WI38 (cell line): ENCODE measurements at regions not wholly inside any gene's neighbourhood (a gene's known extent, or its start where the extent isn't known, plus 50 kb on each side); places are given as distances from the start of the nearest gene placed in this dataset.

Experiments used
- H3K4me3 ChIP-seq: 2 replicates; pipeline ENCODE4 v1.5.1; 2011; ENCODE audit warnings: low read depth, mild to moderate bottlenecking, control low read depth, low read length
- CTCF ChIP-seq: IDR thresholded peaks from 2 replicates; pipeline ENCODE4 v1.5.1; 2012; ENCODE audit warnings: low read depth, mild to moderate bottlenecking, control low read depth, low read length

DNA sequence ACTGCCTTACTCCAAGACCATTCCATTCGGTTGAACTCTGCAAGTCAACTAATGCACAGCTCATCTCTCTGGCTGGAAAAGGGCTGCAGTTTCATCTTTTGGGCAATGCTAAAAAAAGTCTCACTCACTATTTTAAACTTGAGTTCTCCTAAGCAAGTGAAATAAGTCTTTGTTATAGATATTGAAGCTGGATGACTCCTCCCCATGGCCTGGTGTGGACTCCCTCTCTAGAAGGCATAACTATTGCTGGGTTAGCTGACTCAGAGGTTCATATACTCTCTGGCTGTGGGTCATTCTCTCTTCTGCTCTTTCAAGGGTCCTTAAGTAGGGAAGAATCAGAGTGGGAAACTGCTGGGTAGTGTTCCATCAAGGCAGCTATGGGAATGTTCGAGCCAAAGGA, 88.0 kb downstream of the XCL2 start:
- TF ChIP-seq CTCF = no peak
- H3K4me3 ChIP-seq = no peak overlapping the region

GRCh38 chr1:168454211-168454815, 89.5 kb downstream of the XCL2 start:
- TF ChIP-seq CTCF = no peak
- no peak overlapping the region for H3K4me3 ChIP-seq

- no peak for TF ChIP-seq CTCF
- no peak overlapping the region for H3K4me3 ChIP-seq
Measured at GRCh38 chr1:168453056-168453455, 90.7 kb downstream of the XCL2 start.

- no peak overlapping the region for H3K4me3 ChIP-seq
Measured at GRCh38 chr1:168452329-168452728, 91.5 kb downstream of the XCL2 start.

GRCh38 chr1:168447871-168448270, 95.9 kb downstream of the XCL2 start:
- TF ChIP-seq CTCF = no peak
- H3K4me3 ChIP-seq = no peak overlapping the region

More at GRCh38 chr1:168452329-168452728, 91.5 kb downstream of the XCL2 start:
- 0 out of 2 replicates have a peak, but pooled peaks have one; percentile 16 for TF ChIP-seq CTCF

GRCh38 chr1:168446081-168446480, 97.7 kb downstream of the XCL2 start:
- no peak for TF ChIP-seq CTCF
- H3K4me3 ChIP-seq = no peak overlapping the region

GRCh38 chr1:168443899-168444298, 99.9 kb downstream of the XCL2 start:
- H3K4me3 ChIP-seq = no peak overlapping the region
- TF ChIP-seq CTCF = no peak
